A549 (cell line): ENCODE measurements at regions not wholly inside any gene's neighbourhood (a gene's known extent, or its start where the extent isn't known, plus 50 kb on each side); places are given as distances from the start of the nearest gene placed in this dataset.

Experiments used
- ATAC-seq, 2 experiments: fragments of 200-7000 bp in 1 of 2; fragments of >200 bp in 1 of 2; cut with Nextera tagmentation in 1 of 2; cut with Tn5 transposase in 1 of 2; 3 replicates each; pipeline versions ENCODE4 v1.8.0 to v1.9.1; 2018 to 2020; ENCODE audit warnings: mild to moderate bottlenecking in 1 of 2, moderate library complexity in 1 of 2
- CTCF ChIA-PET: fragments of 300-600 bp; sonication (Branson Sonifier 250); formaldehyde crosslinking; extraction: SDS; loops from one replicate; lab custom pipeline; 2021; ENCODE audit warnings: antibody characterized with exemption, inconsistent platforms; lab: Yijun Ruan, JAX
- POLR2A ChIA-PET: fragments of 350-600 bp; formaldehyde crosslinking; extraction: SDS; loops from one replicate; lab custom pipeline; 2021; ENCODE audit warnings: antibody characterized with exemption, inconsistent platforms; lab: Yijun Ruan, JAX
- DNase-seq, 2 experiments: peaks; one replicate each; pipeline versions ENCODE4 v3.0.0 to v3.0.0-alpha.2; 2011 to 2016; ENCODE audit warnings: low read depth in 1 of 2, low spot score in 1 of 2
- FAIRE-seq: peaks from 2 replicates; lab custom pipeline; 2011; peaks lifted over from hg19 to GRCh38; lab: Jason Lieb, UNC
- H3K27ac ChIP-seq, 2 experiments: fragments of >200 bp; sonication (Bioruptor Twin); formaldehyde crosslinking; 3 replicates each; pipeline ENCODE4 v1.5.1; 2016 to 2017
- H3K4me1 ChIP-seq: fragments of >200 bp; sonication (Bioruptor Twin); formaldehyde crosslinking; 3 replicates; pipeline ENCODE4 v1.6.1; 2016
- H3K4me2 ChIP-seq: fragments of >200 bp; sonication (Bioruptor Twin); formaldehyde crosslinking; 3 replicates; pipeline ENCODE4 v1.6.1; 2016
- H3K4me3 ChIP-seq: fragments of >200 bp; sonication (Bioruptor Twin); formaldehyde crosslinking; 3 replicates; pipeline ENCODE4 v1.5.1; 2016
- H3K9me3 ChIP-seq: fragments of >200 bp; sonication (Bioruptor Twin); formaldehyde crosslinking; 3 replicates; pipeline ENCODE4 v1.6.1; 2016
- CHD4 ChIP-seq: fragments of 200-600 bp; sonication (generic); IDR thresholded peaks from 2 replicates; pipeline ENCODE4 v1.6.1; 2016; ENCODE audit warnings: antibody characterized with exemption, mild to moderate bottlenecking, borderline replicate concordance
- EHF ChIP-seq: fragments of 250-450 bp; sonication (Bioruptor Pico); IDR thresholded peaks from 2 replicates; pipeline ENCODE4 v1.5.0; 2020; ENCODE audit warnings: mild to moderate bottlenecking
- EHMT2 ChIP-seq: fragments of 200-600 bp; sonication (generic); IDR thresholded peaks from 2 replicates; pipeline ENCODE4 v1.6.1; 2016; ENCODE audit warnings: antibody characterized with exemption, low read depth, mild to moderate bottlenecking, moderate library complexity
- FOSB ChIP-seq: fragments of 250-450 bp; sonication (Bioruptor Pico); IDR thresholded peaks from 2 replicates; pipeline ENCODE4 v1.5.0; 2020; ENCODE audit warnings: mild to moderate bottlenecking, moderate library complexity
- FOSL2 ChIP-seq, 2 experiments: fragments of 450-650 bp in 1 of 2; fragments of >200 bp in 1 of 2; sonication (Bioruptor Twin) in 1 of 2; formaldehyde crosslinking; IDR thresholded peaks; 2 replicates each; pipeline versions ENCODE4 v1.5.0 to v1.6.1; 2016 to 2020; ENCODE audit warnings: mild to moderate bottlenecking in 1 of 2, moderate library complexity in 1 of 2
- FOXS1 ChIP-seq: fragments of 250-450 bp; sonication (Bioruptor Pico); IDR thresholded peaks from 2 replicates; pipeline ENCODE4 v1.5.0; 2020; ENCODE audit warnings: mild to moderate bottlenecking, moderate library complexity
- HEYL ChIP-seq: fragments of 250-450 bp; sonication (Bioruptor Pico); IDR thresholded peaks from 2 replicates; pipeline ENCODE4 v1.8.0; 2021; ENCODE audit warnings: mild to moderate bottlenecking, moderate library complexity
- HOXB13 ChIP-seq: fragments of 250-450 bp; sonication (Bioruptor Pico); IDR thresholded peaks from 2 replicates; pipeline ENCODE4 v1.5.0; 2020; ENCODE audit warnings: low read depth, mild to moderate bottlenecking, moderate library complexity
- HOXB5 ChIP-seq: fragments of 250-450 bp; sonication (Bioruptor Pico); IDR thresholded peaks from 2 replicates; pipeline ENCODE4 v1.5.0; 2020; ENCODE audit warnings: mild to moderate bottlenecking, moderate library complexity
- JUNB ChIP-seq: fragments of >200 bp; sonication (Bioruptor Twin); formaldehyde crosslinking; IDR thresholded peaks from 2 replicates; pipeline ENCODE4 v1.6.1; 2016
- KDM5A ChIP-seq: fragments of 200-600 bp; sonication (generic); IDR thresholded peaks from 2 replicates; pipeline ENCODE4 v1.6.1; 2016; ENCODE audit warnings: antibody characterized with exemption, mild to moderate bottlenecking
- MAFK ChIP-seq: fragments of 450-650 bp; IDR thresholded peaks from 2 replicates; pipeline ENCODE4 v1.6.1; 2014; ENCODE audit not compliant: partially characterized antibody
- MAZ ChIP-seq: fragments of 150-350 bp; IDR thresholded peaks from 2 replicates; pipeline ENCODE4 v1.6.1; 2014; ENCODE audit warnings: antibody characterized with exemption, low read depth, low read length, borderline replicate concordance
- POLR2A ChIP-seq: IDR thresholded peaks from 2 replicates; pipeline ENCODE4 v1.6.1; 2012; ENCODE audit warnings: mild to moderate bottlenecking, low read length
- POLR2AphosphoS2 ChIP-seq: conservative IDR thresholded peaks from 2 replicates; pipeline ENCODE4 v1.6.1; 2012; ENCODE audit warnings: low read length, improper control_type of control experiment, inconsistent platforms
- RARB ChIP-seq: fragments of 250-450 bp; sonication (Bioruptor Pico); IDR thresholded peaks from 2 replicates; pipeline ENCODE4 v1.8.0; 2021; ENCODE audit warnings: mild to moderate bottlenecking, moderate library complexity
- RCOR1 ChIP-seq: fragments of 150-350 bp; IDR thresholded peaks from 2 replicates; pipeline ENCODE4 v1.6.1; 2014; ENCODE audit warnings: antibody characterized with exemption, low read length, low read depth
- SMC3 ChIP-seq: fragments of >200 bp; sonication (Bioruptor Twin); formaldehyde crosslinking; IDR thresholded peaks from 3 replicates; pipeline ENCODE4 v1.6.1; 2018; ENCODE audit warnings: inconsistent platforms
- TP53 ChIP-seq: fragments of 250-450 bp; sonication (Bioruptor Pico); IDR thresholded peaks from 2 replicates; pipeline ENCODE4 v1.5.0; 2021; ENCODE audit warnings: mild to moderate bottlenecking, moderate library complexity
- ZC3H11A ChIP-seq: fragments of 450-650 bp; IDR thresholded peaks from 2 replicates; pipeline ENCODE4 v1.6.1; 2014; ENCODE audit warnings: antibody characterized with exemption, mild to moderate bottlenecking
- ZSCAN20 ChIP-seq: fragments of 250-450 bp; sonication (Bioruptor Pico); IDR thresholded peaks from 2 replicates; pipeline ENCODE4 v1.8.0; 2022; ENCODE audit warnings: mild to moderate bottlenecking, moderate library complexity
- WGBS: methylation state at CpG from one replicate; pipeline ENCODE4 v1.1.6; 2017; ENCODE audit errors: missing lambda C conversion rate; 5-methylcytosine and 5-hydroxymethylcytosine counted together
- TF ChIP-seq, protein P1 (sequence below): fragments of >200 bp; sonication (Bioruptor Twin); formaldehyde crosslinking; IDR thresholded peaks from 3 replicates; pipeline ENCODE4 v1.6.1; 2016
- TF ChIP-seq, protein P2 (sequence below): fragments of >200 bp; sonication (Bioruptor Twin); formaldehyde crosslinking; IDR thresholded peaks from 3 replicates; pipeline ENCODE4 v1.5.1; 2016
- TF ChIP-seq, protein P3 (sequence below): fragments of 250-450 bp; sonication (Bioruptor Pico); IDR thresholded peaks from 2 replicates; pipeline ENCODE4 v1.5.0; 2020; ENCODE audit warnings: low read depth, mild to moderate bottlenecking, moderate library complexity
- TF ChIP-seq, protein P4 (sequence below): IDR thresholded peaks from 2 replicates; pipeline ENCODE4 v1.6.1; 2012; ENCODE audit warnings: low read depth, borderline replicate concordance
- TF ChIP-seq, protein P5 (sequence below): IDR thresholded peaks from 2 replicates; pipeline ENCODE4 v1.6.1; 2012

DNA sequence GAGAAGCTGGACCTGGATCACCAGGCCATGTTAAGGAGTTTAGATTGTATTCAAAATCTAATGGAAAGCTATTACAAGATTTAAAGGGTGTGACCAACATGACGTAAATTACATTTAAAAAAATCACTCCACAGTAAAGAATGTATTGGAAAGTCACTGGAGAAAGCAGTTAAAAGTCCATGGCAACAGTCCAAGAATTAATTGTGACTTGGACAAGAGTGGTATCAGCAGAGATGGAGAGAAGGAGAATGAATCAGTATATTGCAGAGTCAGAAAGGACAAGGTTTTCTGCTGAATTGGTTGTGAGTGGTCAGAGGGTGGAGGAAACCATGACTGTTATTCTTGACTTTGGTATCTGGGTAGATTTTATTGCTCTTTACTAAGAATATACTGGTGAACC is 535.1 kb upstream of the SLITRK1 start:
- H3K4me2 ChIP-seq = no peak overlapping the region
- no peak for ATAC-seq
- POLR2A ChIA-PET = no interaction called here
- WGBS = 32% methylated on average over 1 of the region's 1 CpG
- CTCF ChIA-PET = no interaction called here
- H3K4me3 ChIP-seq = no peak overlapping the region
- FAIRE-seq = no peak
- no peak for TF ChIP-seq CHD4
- TF ChIP-seq, protein P1, sequence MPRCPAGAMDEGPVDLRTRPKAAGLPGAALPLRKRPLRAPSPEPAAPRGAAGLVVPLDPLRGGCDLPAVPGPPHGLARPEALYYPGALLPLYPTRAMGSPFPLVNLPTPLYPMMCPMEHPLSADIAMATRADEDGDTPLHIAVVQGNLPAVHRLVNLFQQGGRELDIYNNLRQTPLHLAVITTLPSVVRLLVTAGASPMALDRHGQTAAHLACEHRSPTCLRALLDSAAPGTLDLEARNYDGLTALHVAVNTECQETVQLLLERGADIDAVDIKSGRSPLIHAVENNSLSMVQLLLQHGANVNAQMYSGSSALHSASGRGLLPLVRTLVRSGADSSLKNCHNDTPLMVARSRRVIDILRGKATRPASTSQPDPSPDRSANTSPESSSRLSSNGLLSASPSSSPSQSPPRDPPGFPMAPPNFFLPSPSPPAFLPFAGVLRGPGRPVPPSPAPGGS = no peak
- TF ChIP-seq FOXS1 (CRISPR knock-in tag) = no peak
- TF ChIP-seq RARB (CRISPR knock-in tag) = no peak
- TF ChIP-seq JUNB = no peak
- TF ChIP-seq EHF (CRISPR knock-in tag) = no peak
- TF ChIP-seq, protein P2, sequence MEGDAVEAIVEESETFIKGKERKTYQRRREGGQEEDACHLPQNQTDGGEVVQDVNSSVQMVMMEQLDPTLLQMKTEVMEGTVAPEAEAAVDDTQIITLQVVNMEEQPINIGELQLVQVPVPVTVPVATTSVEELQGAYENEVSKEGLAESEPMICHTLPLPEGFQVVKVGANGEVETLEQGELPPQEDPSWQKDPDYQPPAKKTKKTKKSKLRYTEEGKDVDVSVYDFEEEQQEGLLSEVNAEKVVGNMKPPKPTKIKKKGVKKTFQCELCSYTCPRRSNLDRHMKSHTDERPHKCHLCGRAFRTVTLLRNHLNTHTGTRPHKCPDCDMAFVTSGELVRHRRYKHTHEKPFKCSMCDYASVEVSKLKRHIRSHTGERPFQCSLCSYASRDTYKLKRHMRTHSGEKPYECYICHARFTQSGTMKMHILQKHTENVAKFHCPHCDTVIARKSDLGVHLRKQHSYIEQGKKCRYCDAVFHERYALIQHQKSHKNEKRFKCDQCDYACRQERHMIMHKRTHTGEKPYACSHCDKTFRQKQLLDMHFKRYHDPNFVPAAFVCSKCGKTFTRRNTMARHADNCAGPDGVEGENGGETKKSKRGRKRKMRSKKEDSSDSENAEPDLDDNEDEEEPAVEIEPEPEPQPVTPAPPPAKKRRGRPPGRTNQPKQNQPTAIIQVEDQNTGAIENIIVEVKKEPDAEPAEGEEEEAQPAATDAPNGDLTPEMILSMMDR = no peak
- TF ChIP-seq HOXB13 (CRISPR knock-in tag) = no peak
- no peak for TF ChIP-seq ZC3H11A
- TF ChIP-seq EHMT2 = no peak
- TF ChIP-seq, protein P3, sequence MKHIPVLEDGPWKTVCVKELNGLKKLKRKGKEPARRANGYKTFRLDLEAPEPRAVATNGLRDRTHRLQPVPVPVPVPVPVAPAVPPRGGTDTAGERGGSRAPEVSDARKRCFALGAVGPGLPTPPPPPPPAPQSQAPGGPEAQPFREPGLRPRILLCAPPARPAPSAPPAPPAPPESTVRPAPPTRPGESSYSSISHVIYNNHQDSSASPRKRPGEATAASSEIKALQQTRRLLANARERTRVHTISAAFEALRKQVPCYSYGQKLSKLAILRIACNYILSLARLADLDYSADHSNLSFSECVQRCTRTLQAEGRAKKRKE = no peak
- no peak for TF ChIP-seq MAZ
- TF ChIP-seq SMC3 = no peak
- no peak for TF ChIP-seq ZSCAN20 (CRISPR knock-in tag)
- TF ChIP-seq RCOR1 = no peak
- no peak for TF ChIP-seq FOSB (CRISPR knock-in tag)
- TF ChIP-seq, protein P4, sequence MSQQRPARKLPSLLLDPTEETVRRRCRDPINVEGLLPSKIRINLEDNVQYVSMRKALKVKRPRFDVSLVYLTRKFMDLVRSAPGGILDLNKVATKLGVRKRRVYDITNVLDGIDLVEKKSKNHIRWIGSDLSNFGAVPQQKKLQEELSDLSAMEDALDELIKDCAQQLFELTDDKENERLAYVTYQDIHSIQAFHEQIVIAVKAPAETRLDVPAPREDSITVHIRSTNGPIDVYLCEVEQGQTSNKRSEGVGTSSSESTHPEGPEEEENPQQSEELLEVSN = no peak
- no peak for TF ChIP-seq FOSL2 (IDR thresholded peaks at IDR 0.05)
- no peak for TF ChIP-seq FOSL2 (CRISPR knock-in tag; IDR thresholded peaks at IDR 0.05)
- TF ChIP-seq HOXB5 = no peak
- TF ChIP-seq, all 56 proteins: peak for 0
- H3K27ac ChIP-seq = no peak overlapping the region
- DNase-seq = no peak
- H3K4me1 ChIP-seq = no peaks in the 10 kb centered on the region
- no peaks in the 10 kb centered on the region for H3K9me3 ChIP-seq

DNA sequence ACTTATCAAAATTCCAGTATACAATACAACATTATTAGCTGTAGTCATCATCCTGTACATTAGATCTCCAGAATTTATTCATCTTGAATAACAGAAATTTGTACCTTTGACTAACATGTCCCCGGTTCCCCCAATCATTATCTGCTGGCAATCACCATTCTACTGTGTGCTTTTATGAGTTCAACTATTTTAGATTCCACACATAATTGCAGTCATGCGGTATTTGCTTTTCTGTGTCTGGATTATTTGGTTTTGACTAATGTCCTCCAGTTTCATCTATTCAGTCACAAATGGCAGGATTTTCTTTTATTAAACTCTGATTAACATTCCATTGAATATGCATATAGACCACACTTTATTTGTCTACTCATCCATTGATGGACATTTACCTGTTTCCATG is 530.7 kb upstream of the SLITRK1 start:
- Histone ChIP-seq H3K4me1 (no peaks in the 10 kb centered on the region), H3K27ac (no peak overlapping the region), H3K4me3 (no peak overlapping the region)
- DNase-seq = no peak
- FAIRE-seq = no peak
- WGBS = 28% methylated on average over 2 of the region's 2 CpGs
- TF ChIP-seq MAFK (no peak), KDM5A (no peak), FOSB (CRISPR knock-in tag) (no peak), TP53 (CRISPR knock-in tag) (no peak), POLR2A (no peak), HEYL (CRISPR knock-in tag) (no peak), POLR2AphosphoS2 (no peak)
- TF ChIP-seq, protein P5, sequence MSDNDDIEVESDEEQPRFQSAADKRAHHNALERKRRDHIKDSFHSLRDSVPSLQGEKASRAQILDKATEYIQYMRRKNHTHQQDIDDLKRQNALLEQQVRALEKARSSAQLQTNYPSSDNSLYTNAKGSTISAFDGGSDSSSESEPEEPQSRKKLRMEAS = no peak
- TF ChIP-seq, all 56 proteins: peak for 0
- ChIA-PET CTCF (no interaction called here), POLR2A (no interaction called here)
- Histone ChIP-seq H3K4me2 (no peak overlapping the region), H3K9me3 (no peaks in the 10 kb centered on the region)
- ATAC-seq = no peak
